ENCODE measurements at regions not wholly inside any gene's neighbourhood (a gene's known extent, or its start where the extent isn't known, plus 50 kb on each side); places are given as distances from the start of the nearest gene placed in this dataset.

- no peak for DNase-seq (ENCODE audit: low read depth)
- no peak for TF ChIP-seq CTCF (IDR thresholded peaks at IDR 0.05; ENCODE audit: low read length, missing control alignments)
- no peak overlapping the region for H3K4me3 ChIP-seq (replicated peaks; ENCODE audit: low read depth, low read length)
Measured at GRCh38 chr2:136381722-136382633, 264.0 kb upstream of the CXCR4 start.

- no peak for TF ChIP-seq CTCF (IDR thresholded peaks at IDR 0.05; ENCODE audit: low read length, missing control alignments)
Measured at GRCh38 chr2:136381245-136381644, 263.3 kb upstream of the CXCR4 start.

GRCh38 chr2:136378712-136379595 is 261.0 kb upstream of the CXCR4 start:
- peak; percentile 67 for DNase-seq (ENCODE audit: low read depth)
- H3K4me3 ChIP-seq (replicated peaks; ENCODE audit: low read depth, low read length) = no peak overlapping the region
- TF ChIP-seq CTCF (IDR thresholded peaks at IDR 0.05; ENCODE audit: low read length, missing control alignments) = peak; percentile 78

More at GRCh38 chr2:136381245-136381644, 263.3 kb upstream of the CXCR4 start:
- DNase-seq (ENCODE audit: low read depth) = no peak
- H3K4me3 ChIP-seq (replicated peaks; ENCODE audit: low read depth, low read length) = no peak overlapping the region

GRCh38 chr2:136377423-136378382 is 259.8 kb upstream of the CXCR4 start:
- no peak for TF ChIP-seq CTCF (IDR thresholded peaks at IDR 0.05; ENCODE audit: low read length, missing control alignments)
- H3K4me3 ChIP-seq (replicated peaks; ENCODE audit: low read depth, low read length) = no peak overlapping the region
- DNase-seq (ENCODE audit: low read depth) = no peak

GRCh38 chr2:136376798-136377211 is 258.9 kb upstream of the CXCR4 start:
- no peak overlapping the region for H3K4me3 ChIP-seq (replicated peaks; ENCODE audit: low read depth, low read length)
- peak; percentile 29 for DNase-seq (ENCODE audit: low read depth)
- no peak for TF ChIP-seq CTCF (IDR thresholded peaks at IDR 0.05; ENCODE audit: low read length, missing control alignments)

GRCh38 chr2:136376211-136376610 is 258.3 kb upstream of the CXCR4 start:
- TF ChIP-seq CTCF (IDR thresholded peaks at IDR 0.05; ENCODE audit: low read length, missing control alignments) = no peak
- no peak for DNase-seq (ENCODE audit: low read depth)
- no peak overlapping the region for H3K4me3 ChIP-seq (replicated peaks; ENCODE audit: low read depth, low read length)
